Stimulated activated CD4-positive, alpha-beta T cell treated with anti-CD3 and anti-CD28 coated beads, Interleukin-1b, Interleukin-23, amount 100 ng/mL, for 4 hours (primary cell): ENCODE measurements at regions not wholly inside any gene's neighbourhood (a gene's known extent, or its start where the extent isn't known, plus 50 kb on each side); places are given as distances from the start of the nearest gene placed in this dataset.

Experiments
- DNase-seq, 2 donors: peaks; one replicate each; pipeline ENCODE4 v3.0.0-alpha.2; 2020; ENCODE audit warnings: low read depth in 2 of 2

DNA sequence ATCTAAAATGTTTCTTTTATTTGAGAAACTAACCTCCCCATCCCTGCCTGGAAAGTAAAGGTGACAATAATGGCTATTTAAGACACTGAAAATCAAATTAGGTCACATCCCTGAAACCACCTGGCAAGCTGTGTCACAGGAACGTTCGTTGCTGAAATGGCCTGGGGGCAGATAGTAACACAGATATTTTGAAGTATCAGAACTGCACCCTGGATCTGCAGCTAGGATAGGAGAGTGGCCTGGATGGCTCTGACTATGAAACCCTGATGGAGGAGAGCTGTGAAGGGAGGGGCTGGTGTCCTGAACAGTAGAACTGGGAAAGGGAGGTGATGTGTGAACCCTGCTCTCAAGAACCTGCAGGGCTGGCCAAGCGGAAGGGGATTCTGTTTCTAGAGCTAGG lies 648.3 kb upstream of the CFAP20DC start:
- DNase-seq: no peak

DNA sequence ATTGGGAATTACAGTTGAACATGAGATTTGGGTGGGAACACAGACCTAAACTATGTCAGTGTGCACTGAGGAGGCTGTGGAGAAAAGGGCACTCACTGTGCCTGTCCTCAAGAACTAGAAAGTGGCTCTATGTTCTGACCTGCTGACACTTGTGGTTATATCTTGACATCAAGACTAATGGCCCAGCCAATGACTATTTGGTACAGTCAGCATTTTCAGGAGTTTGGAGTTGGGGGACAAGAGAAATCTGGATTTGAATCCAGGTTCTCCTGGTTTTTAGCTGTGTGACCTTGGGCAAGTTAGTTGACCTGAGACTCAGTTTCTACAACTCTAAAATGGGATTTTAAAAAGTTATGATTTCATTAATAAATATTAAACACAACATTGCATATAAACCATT lies 647.0 kb upstream of the CFAP20DC start:
- DNase-seq: no peak

DNA sequence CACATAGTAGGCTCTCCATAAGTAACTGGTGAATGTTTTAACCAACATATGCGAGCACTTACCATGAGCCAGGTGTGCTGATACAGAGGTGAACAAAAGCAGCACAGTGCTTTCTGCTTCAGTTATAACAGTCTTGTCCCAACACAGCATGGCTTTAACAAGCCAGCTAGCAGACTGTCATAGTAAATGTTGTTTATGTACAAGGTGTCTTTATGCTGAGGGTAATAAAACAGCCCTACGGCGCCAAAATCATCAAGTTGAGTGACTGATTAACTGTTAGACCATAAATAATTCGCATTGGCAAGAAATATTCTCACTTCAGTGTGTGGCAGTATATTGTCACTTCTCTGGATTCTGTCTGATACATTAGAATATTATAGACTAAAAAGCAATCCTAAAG lies 646.0 kb upstream of the CFAP20DC start:
- DNase-seq: no peak

DNA sequence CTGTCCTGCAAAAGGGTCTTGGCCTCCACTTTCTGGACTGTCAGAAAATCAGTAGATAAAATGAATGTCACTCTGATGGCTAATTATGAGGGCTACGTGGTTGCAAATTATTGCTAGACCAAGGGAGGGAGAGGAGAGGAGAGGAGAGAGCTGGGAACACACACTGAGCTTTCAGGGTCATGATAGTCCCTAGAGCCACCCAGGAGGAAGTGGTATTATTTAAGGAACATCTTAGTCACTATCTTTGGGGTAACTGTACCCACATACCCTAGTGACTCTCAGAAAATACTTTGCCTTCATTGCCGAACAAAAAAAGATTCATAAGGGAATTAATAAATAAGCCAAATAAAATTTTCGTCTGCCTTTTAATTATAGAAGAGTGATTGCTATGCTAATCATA lies 642.3 kb upstream of the CFAP20DC start:
- DNase-seq: no peak

- no peak for DNase-seq
These were observed 641.1 kb upstream of the CFAP20DC start for GRCh38 chr3:59690886-59691285.

GRCh38 chr3:59688636-59689035 lies 638.8 kb upstream of the CFAP20DC start:
- DNase-seq: no peak

DNA sequence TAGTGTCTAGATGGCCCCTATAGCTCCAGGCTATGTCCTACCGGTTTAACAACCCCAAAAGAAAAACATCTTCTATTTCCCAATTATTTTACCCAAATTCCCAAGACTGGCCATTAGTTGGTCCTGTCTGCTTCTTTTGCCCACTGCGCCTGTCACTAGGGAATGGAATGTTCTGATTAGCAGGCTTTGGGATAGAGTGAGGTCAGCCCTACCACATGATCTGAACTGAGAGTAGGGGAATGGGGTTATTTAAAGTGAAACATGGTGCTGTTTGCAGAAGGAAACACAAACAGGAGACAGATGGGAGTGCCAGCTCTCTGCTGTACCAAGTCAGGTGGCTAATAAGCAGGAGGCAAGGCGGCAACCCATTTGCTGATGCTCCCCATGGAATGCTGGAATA lies 635.6 kb upstream of the CFAP20DC start:
- DNase-seq: no peak

GRCh38 chr3:59684766-59685165 lies 634.9 kb upstream of the CFAP20DC start:
- DNase-seq: no peak

DNA sequence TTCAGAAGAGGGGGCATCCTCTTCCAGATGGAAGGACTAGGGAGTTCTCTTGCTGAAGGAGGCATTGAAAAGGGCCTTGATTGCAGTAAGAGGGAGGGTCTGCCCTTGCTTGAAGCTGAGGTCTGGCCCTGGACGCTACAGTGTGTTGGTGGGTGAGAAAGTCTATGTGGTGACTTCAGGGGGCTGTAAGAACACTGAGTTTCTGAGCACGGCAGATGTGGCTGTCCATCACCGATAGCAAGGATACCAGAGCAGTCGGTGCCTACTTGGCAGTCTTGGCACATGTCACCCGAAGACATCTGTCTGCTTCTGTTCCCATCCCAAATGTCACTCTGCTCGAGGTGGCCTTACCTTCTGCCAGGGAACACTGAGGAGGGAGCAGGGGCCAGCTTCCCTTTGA lies 631.1 kb upstream of the CFAP20DC start:
- no peak for DNase-seq

- DNase-seq: no peak
These were observed 628.2 kb upstream of the CFAP20DC start for GRCh38 chr3:59677747-59678702.

- no peak for DNase-seq
These were observed 625.7 kb upstream of the CFAP20DC start for GRCh38 chr3:59675495-59675894.

- DNase-seq: no peak
These were observed 613.4 kb upstream of the CFAP20DC start for GRCh38 chr3:59663076-59663850.

DNA sequence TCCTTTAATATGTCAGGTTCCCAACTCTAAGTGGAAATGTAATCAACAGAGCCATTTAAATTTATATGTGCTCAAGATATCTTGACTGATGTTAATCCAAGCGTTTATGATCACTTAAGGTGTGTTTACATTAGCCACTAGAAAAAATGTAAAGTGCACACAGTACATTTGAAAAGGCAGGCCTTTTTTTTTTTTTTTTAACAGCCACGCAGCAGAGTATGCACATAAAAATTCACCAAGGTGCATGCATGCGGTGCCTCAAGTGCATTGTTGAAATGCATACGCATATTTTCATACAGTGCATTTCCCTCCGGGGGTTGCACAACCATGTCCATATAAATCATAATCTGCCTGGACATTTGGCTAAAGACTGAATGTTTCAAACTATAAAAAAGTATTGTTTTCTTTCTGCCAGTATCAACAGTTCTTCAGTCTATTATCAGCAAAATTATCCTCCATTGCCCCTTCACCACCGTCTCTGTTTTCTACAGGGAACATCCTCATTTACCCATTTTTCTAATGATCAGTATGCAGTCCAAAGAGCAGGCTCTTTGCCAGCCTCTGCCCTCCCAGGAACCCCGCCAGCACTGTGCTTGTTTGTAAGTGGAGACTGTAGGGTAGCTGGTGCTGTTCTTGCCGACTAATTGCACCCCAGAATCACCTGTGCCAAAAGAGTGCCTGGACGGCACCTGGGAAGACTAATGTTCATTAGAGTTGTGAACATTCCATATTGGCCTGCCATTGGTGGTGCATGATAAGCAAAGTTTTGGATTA lies 611.2 kb upstream of the CFAP20DC start:
- DNase-seq: no peak

GRCh38 chr3:59660376-59660775 lies 610.6 kb upstream of the CFAP20DC start:
- DNase-seq: no peak

GRCh38 chr3:59659755-59660154 lies 609.9 kb upstream of the CFAP20DC start:
- no peak for DNase-seq

- no peak for DNase-seq
These were observed 609.0 kb upstream of the CFAP20DC start for GRCh38 chr3:59658866-59659265.

DNA sequence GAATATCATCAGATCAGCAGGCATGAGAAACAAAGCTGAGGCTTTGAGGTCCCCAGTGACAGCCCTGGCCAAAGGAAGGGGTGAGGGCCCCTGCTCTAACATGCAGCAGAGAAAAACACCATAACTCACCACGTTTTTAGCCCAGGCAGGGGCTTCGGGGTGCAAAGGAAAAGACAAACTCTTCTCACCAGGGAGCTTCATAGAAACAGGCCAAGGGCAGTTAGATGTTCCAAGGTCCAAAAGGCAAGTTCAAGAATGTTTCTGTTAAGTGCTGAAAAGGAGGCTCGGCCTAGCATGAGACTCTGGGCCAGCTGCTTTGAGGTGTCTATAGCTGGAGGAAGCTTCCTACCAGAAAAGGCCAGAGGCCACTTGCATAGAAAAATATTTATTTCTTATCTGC lies 608.4 kb upstream of the CFAP20DC start:
- DNase-seq: no peak

GRCh38 chr3:59655418-59656015 lies 605.7 kb upstream of the CFAP20DC start:
- DNase-seq: no peak

- DNase-seq: no peak
These were observed 604.9 kb upstream of the CFAP20DC start for GRCh38 chr3:59654480-59655417.

DNA sequence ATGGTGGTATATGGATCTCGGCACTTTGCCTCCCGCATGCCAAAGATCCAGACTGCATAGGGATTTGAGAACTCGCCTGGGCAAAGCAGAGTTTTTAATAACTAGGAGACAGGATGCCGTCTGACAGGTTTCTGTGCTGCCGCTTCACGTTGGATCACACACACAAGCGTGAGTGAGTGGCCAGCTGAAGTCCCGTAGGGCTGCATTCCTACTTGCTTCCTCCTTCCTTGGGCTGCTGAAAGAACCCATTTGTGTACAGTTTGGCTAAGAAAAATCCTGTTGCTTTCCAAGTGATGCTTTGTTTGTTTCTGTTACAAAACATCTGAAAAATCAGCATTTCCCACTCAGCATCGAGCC lies 604.3 kb upstream of the CFAP20DC start:
- DNase-seq: no peak
